ENCODE measurements at regions not wholly inside any gene's neighbourhood (a gene's known extent, or its start where the extent isn't known, plus 50 kb on each side); places are given as distances from the start of the nearest gene placed in this dataset.
A peak's percentile ranks its signal among the peaks of the same experiment; 100 is the strongest.

GRCh38 chr9:106310782-106311181 lies 552.2 kb upstream of the ZNF462 start:
- H3K9me3 ChIP-seq (ENCODE audit: insufficient read depth in 2 of 2, low read depth in 1 of 2, low read length in 1 of 2), result 0 out of 4 replicates have a peak, but pooled peaks cover 0 to 5% of the 10 kb centered on the region in 2 experiments
- no peak overlapping the region for H3K4ac ChIP-seq (replicated peaks; ENCODE audit: insufficient read length, low read depth, low read length)
- WGBS, 2 experiments (ENCODE audit: extremely low coverage in 1 of 2, insufficient coverage in 1 of 2, insufficient read length in 1 of 2, insufficient replicate concordance in 2 of 2, low coverage in 1 of 2, low lambda C conversion rate in 2 of 2, missing lambda C conversion rate in 1 of 2), result 100% methylated on average over 1 of the region's 1 CpG; no CpG with 5 or more reads in 1 of the 2 experiments
- TF ChIP-seq SRF (IDR thresholded peaks at IDR 0.05; ENCODE audit: low read depth, low read length) (no peak), PHF8 (conservative IDR thresholded peaks at IDR 0.05; ENCODE audit: low read depth, low read length) (no peak), TAF1 (IDR thresholded peaks at IDR 0.05; ENCODE audit: low read depth, low read length) (no peak), SP1 (IDR thresholded peaks at IDR 0.05; ENCODE audit: low read depth, low read length) (no peak), CTBP2 (IDR thresholded peaks at IDR 0.05; ENCODE audit: borderline replicate concordance, insufficient read depth, insufficient read length, low read length) (no peak), BACH1 (IDR thresholded peaks at IDR 0.05; ENCODE audit: low read length) (no peak), RNF2 (IDR thresholded peaks at IDR 0.05; ENCODE audit: borderline replicate concordance, low read depth, low read length, missing control alignments, poor library complexity, severe bottlenecking) (no peak), HDAC6 (IDR thresholded peaks at IDR 0.05; ENCODE audit: low read depth, low read length) (no peak), CBX5 (IDR thresholded peaks at IDR 0.05; ENCODE audit: low read depth, low read length) (no peak), SUZ12 (IDR thresholded peaks at IDR 0.05; ENCODE audit: low read length) (no peak), CHD1 (IDR thresholded peaks at IDR 0.05; ENCODE audit: low read depth, low read length) (no peak), TEAD4 (IDR thresholded peaks at IDR 0.05; ENCODE audit: low read depth, low read length) (no peak), SIRT6 (IDR thresholded peaks at IDR 0.05; ENCODE audit: low read length) (no peak)
- H3K4me3 ChIP-seq (ENCODE audit: extremely low read depth in 1 of 4, insufficient read depth in 2 of 4, low read depth in 3 of 4, low read length in 4 of 4), result no peak overlapping the region
- no peak overlapping the region for H3K18ac ChIP-seq (ENCODE audit: extremely low read depth, low read length)
- H4K91ac ChIP-seq (replicated peaks; ENCODE audit: insufficient read length, low read length), result no peak overlapping the region
- H2BK120ac ChIP-seq (replicated peaks; ENCODE audit: low read depth, low read length), result no peak overlapping the region
- no peak overlapping the region for H3K56ac ChIP-seq (replicated peaks; ENCODE audit: insufficient read length, low read depth, low read length)
- H4K20me1 ChIP-seq (replicated peaks in 1 of 2; ENCODE audit: control insufficient read depth in 1 of 2, insufficient read depth in 2 of 2, low read length in 2 of 2), result no peaks in the 10 kb centered on the region
- H3K27me3 ChIP-seq (replicated peaks in 1 of 4; ENCODE audit: control insufficient read depth in 3 of 4, extremely low read depth in 1 of 4, insufficient read depth in 3 of 4, low read length in 3 of 4), result no peaks in the 10 kb centered on the region
- no peaks in the 10 kb centered on the region for H3K79me2 ChIP-seq (ENCODE audit: control insufficient read depth in 1 of 2, insufficient read depth in 2 of 2, low read length in 2 of 2)
- FAIRE-seq (no peak), DNase-seq (ENCODE audit: low read depth in 1 of 2, low spot score in 2 of 2) (no peak)
- H3K4me1 ChIP-seq (replicated peaks in 1 of 4; ENCODE audit: control insufficient read depth in 3 of 4, insufficient read depth in 4 of 4, low read length in 3 of 4), result peaks cover 0 to 6% (median 0%) of the 10 kb centered on the region in 4 experiments; a peak in 1 of 7 replicates
- no peaks in the 10 kb centered on the region for H3K36me3 ChIP-seq (ENCODE audit: control insufficient read depth in 2 of 4, insufficient read depth in 4 of 4, low read length in 3 of 4)
- H4K5ac ChIP-seq (ENCODE audit: insufficient read length, low read depth, low read length), result no peak overlapping the region
- H3K14ac ChIP-seq (ENCODE audit: insufficient read length), result no peak overlapping the region
- H3K23ac ChIP-seq (ENCODE audit: insufficient read length), result no peak overlapping the region
- no peaks in the 10 kb centered on the region for H3K79me1 ChIP-seq (ENCODE audit: low read depth, low read length)
- 0 out of 2 replicates have a peak overlapping the region, but pooled peaks have one; percentile 41 for H2BK12ac ChIP-seq (ENCODE audit: low read depth, low read length)
- no peak overlapping the region for H2BK15ac ChIP-seq (ENCODE audit: low read length)
- POLR2A ChIA-PET (ENCODE audit: partially characterized antibody), result no interaction called here
- peak overlapping the region; percentile 27; the same call in 1 of the 2 replicates for H2BK20ac ChIP-seq (ENCODE audit: low read length)
- no peak overlapping the region for H2AK5ac ChIP-seq (ENCODE audit: low read depth, low read length)
- H4K8ac ChIP-seq (ENCODE audit: extremely low read depth, insufficient read depth, low read length), result no peak overlapping the region
- CTCF ChIA-PET (ENCODE audit: partially characterized antibody), result interaction anchor here (1.1 to 1.3 kb wide), 2 partner anchors 25 kb away, joined by 3 to 4 read pairs; no protein-coding TSS in a partner anchor
- peak overlapping the region; percentile 35; the same call in 1 of the 2 replicates for H2AFZ ChIP-seq (ENCODE audit: low read length)
- H3K27ac ChIP-seq (ENCODE audit: low read depth, low read length), result no peak overlapping the region
- H2BK5ac ChIP-seq (ENCODE audit: low read depth, low read length), result no peak overlapping the region
- no peak overlapping the region for H3K4me2 ChIP-seq (ENCODE audit: insufficient read depth in 1 of 2, low read depth in 2 of 2, low read length in 2 of 2)
- H3K9ac ChIP-seq (replicated peaks in 1 of 4; ENCODE audit: extremely low read depth in 1 of 4, low read depth in 3 of 4, low read length in 3 of 4), result no peak overlapping the region
- no peaks in the 10 kb centered on the region for H3K23me2 ChIP-seq (ENCODE audit: low read depth, low read length)

Measured in H1 (cell line).